ENCODE measurements at regions not wholly inside any gene's neighbourhood (a gene's known extent, or its start where the extent isn't known, plus 50 kb on each side); places are given as distances from the start of the nearest gene placed in this dataset.

DNA sequence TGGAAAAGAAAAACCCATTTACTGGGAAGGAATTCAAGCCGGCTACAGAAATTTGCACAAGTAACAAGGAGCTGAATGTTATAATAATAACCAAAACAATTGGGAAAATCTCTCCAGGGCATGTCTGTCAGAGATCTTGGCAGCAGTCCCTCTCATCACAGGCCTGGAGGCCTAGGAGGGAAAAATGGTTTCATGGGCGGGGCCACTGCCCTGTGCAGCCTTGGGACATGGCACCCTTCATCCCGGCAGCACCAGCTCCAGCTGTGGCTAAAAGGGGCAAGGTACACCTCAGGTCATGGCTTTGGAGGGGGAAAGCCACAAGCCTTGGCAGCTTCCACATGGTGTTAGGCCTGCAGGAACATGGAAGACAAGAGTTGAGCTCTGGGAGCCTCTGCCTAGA, 513.1 kb upstream of the CNKSR2 start:
- DNase-seq, result no peak

- DNase-seq, result no peak
Observed at GRCh38 chrX:20857746-20858145, 516.5 kb upstream of the CNKSR2 start.

- no peak for DNase-seq
Observed at GRCh38 chrX:20838477-20838876, 535.7 kb upstream of the CNKSR2 start.

- no peak for DNase-seq
Observed at GRCh38 chrX:20829665-20830491, 544.3 kb upstream of the CNKSR2 start.

GRCh38 chrX:20825984-20826383, 548.2 kb upstream of the CNKSR2 start:
- DNase-seq, result no peak

DNA sequence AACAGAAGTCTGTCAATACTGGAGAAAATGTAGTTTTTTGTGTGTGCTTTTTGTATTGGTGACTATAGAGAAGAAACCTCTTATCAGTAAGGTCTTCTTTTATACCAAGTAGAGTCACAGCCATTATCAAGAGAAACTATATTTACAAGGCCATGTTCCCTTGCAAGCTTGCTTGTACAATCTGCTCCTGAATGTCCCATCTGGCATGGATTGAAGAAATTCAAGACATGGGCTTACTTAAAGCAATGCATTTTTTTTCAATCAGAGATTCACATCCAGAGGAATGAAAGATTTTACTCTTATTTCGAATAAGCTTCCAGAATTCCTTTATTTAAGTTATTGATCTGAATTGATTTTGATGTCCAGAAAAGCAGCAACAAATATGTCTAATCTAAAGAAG, 537.3 kb upstream of the RPS6KA3 start:
- DNase-seq, result no peak

GRCh38 chrX:20802036-20802435, 535.3 kb upstream of the RPS6KA3 start:
- DNase-seq, result no peak

GRCh38 chrX:20796450-20796849, 529.7 kb upstream of the RPS6KA3 start:
- DNase-seq, result no peak

DNA sequence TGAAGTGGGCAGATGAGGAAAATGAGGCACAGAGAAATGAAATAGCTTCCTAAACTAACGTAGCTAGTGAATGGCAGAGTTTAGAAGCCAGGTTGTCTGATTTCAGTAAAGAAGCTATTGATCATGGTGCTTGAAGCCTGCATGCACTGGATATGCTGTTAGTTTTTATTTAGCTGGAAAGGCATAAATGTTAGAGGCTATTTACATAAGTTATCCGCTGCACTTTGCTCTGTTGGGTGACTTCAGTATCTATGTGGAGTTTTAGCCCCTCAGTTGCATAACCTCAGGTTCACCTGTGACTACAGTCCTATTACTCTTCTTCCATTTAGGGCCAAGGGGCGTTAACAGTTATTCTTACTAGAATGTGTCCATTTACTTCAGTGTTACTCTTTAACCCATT, 522.4 kb upstream of the RPS6KA3 start:
- DNase-seq, result no peak

- DNase-seq, result no peak
Observed at GRCh38 chrX:20767346-20767745, 500.6 kb upstream of the RPS6KA3 start.

- DNase-seq, result no peak
Observed at GRCh38 chrX:20756585-20756984, 489.9 kb upstream of the RPS6KA3 start.

GRCh38 chrX:20753076-20753475, 486.4 kb upstream of the RPS6KA3 start:
- DNase-seq, result no peak

GRCh38 chrX:20746690-20747089, 480.0 kb upstream of the RPS6KA3 start:
- no peak for DNase-seq

DNA sequence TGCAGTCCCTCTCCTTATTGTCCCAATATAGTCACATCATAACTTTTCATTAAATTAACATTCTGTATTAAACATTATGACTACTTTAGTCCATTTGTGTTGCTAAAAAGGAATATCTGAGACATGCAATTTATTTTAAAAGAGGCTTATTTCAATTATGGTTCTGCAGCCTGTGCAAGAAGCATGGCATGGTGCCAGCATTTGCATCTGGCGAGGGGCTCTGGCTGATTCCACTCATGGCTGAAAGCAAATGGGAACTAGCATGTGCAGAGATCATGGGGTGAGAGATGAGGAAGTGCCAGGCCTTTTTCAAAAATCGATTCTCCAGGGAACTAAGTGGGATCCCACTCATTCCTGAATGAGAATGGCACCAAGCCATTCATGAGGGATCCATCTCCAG, 476.3 kb upstream of the RPS6KA3 start:
- no peak for DNase-seq

DNA sequence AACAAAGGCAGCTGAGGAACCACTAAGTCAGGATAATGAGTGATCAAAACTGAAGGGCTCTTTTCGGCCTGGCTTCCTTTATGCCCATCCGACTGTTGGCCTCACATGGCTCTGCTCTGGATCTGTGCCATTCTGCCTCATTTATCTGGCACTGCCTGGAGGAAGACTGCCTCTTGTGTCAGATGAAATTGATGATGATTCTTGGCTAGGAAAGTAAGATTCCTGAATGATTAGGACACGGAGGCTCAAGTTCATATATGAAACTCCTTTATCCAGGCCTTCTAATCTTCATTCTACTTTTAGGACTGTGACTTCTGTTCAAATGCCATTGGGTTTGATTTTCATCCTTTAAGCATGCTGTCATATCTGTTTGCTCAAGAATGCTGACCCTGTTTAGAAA, 475.4 kb upstream of the RPS6KA3 start:
- DNase-seq, result no peak

DNA sequence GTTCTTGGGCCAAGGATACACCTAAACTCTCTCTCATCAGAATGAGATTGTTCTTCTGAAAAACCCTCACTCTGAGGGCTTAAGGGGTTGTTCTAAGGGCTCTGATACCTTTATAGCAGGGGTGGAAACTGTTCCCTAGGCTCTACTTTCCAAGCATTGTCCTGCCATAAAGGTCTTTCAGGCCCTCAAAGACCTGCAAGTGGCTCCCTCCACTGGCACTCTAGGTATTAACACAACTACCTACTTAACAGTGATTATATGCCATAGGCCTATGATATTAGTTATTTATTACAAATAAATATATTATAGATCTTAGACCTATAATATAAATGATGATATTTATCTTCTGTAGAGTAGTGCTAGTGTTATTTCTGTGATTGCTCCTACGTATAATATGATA, 473.7 kb upstream of the RPS6KA3 start:
- no peak for DNase-seq

GRCh38 chrX:20739038-20739745, 472.5 kb upstream of the RPS6KA3 start:
- DNase-seq, result no peak

- no peak for DNase-seq
Observed at GRCh38 chrX:20729416-20729815, 462.7 kb upstream of the RPS6KA3 start.

DNA sequence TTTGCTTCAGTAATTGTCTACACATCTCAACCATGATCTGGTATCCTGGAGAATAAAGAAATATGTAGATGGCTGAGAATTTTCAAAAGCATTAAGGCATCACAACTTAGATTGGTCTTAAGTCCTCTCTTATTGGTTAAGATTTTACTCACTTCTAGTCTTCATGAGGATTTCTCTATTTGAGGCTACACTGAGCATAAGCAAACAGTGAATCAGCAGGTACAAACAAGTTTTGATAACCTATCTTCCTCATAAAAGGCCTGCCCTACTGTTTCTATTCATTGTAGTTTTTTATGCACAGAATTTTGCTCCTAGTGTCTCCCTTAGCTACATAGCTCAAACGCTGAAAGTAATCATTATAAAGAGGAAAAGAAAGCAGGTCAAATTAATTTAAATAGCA, 460.7 kb upstream of the RPS6KA3 start:
- DNase-seq, result no peak

- no peak for DNase-seq
Observed at GRCh38 chrX:20720954-20721626, 454.4 kb upstream of the RPS6KA3 start.

GRCh38 chrX:20718592-20719380, 452.1 kb upstream of the RPS6KA3 start:
- DNase-seq, result no peak

GRCh38 chrX:20715176-20715575, 448.5 kb upstream of the RPS6KA3 start:
- DNase-seq, result no peak

GRCh38 chrX:20712811-20713210, 446.1 kb upstream of the RPS6KA3 start:
- DNase-seq, result no peak
